ENCODE measurements at regions not wholly inside any gene's neighbourhood (a gene's known extent, or its start where the extent isn't known, plus 50 kb on each side); places are given as distances from the start of the nearest gene placed in this dataset.

DNA sequence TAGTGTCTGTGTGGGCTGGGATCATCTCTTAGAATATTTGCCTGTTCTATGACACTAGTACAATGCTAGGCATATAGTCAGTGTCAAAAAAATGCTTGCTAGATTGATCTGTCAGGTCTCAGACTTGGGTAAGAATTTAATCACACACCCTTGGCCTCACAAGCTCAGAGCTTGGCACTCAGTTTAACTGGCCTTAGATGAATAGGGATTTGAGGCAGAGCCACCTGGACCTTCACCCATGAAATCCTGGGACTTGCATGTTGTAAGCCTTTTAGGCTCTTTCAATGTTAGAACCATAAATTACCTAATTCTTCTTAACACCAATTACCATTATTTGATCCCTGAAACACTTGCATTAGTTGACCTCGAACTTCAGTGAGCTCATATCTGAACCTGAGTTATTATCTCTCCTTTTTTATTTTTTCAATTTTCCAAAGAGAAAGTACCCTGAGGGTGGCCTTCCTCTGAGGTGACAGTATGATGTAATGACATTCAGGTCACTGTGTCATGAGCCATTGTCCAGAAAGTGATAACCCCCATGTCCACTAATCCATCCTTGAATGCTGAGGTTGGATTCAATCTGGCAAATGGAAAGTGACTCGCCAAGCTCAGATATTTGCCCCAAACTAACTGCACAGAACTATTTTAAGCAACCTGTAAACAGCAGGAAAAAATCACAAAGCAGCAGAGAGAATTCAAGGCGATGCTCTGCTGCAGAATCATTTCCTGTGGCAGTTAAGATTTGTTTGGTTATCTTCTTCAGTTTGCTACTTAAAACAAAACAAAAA lies 615.2 kb upstream of the NR2F2 start:
- TF ChIP-seq, protein P1, sequence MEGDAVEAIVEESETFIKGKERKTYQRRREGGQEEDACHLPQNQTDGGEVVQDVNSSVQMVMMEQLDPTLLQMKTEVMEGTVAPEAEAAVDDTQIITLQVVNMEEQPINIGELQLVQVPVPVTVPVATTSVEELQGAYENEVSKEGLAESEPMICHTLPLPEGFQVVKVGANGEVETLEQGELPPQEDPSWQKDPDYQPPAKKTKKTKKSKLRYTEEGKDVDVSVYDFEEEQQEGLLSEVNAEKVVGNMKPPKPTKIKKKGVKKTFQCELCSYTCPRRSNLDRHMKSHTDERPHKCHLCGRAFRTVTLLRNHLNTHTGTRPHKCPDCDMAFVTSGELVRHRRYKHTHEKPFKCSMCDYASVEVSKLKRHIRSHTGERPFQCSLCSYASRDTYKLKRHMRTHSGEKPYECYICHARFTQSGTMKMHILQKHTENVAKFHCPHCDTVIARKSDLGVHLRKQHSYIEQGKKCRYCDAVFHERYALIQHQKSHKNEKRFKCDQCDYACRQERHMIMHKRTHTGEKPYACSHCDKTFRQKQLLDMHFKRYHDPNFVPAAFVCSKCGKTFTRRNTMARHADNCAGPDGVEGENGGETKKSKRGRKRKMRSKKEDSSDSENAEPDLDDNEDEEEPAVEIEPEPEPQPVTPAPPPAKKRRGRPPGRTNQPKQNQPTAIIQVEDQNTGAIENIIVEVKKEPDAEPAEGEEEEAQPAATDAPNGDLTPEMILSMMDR (IDR thresholded peaks at IDR 0.05; ENCODE audit: insufficient read depth, low read length) = no peak
- no peak for TF ChIP-seq SPI1 (IDR thresholded peaks at IDR 0.05; ENCODE audit: borderline replicate concordance, low read depth)
- TF ChIP-seq, protein P2, sequence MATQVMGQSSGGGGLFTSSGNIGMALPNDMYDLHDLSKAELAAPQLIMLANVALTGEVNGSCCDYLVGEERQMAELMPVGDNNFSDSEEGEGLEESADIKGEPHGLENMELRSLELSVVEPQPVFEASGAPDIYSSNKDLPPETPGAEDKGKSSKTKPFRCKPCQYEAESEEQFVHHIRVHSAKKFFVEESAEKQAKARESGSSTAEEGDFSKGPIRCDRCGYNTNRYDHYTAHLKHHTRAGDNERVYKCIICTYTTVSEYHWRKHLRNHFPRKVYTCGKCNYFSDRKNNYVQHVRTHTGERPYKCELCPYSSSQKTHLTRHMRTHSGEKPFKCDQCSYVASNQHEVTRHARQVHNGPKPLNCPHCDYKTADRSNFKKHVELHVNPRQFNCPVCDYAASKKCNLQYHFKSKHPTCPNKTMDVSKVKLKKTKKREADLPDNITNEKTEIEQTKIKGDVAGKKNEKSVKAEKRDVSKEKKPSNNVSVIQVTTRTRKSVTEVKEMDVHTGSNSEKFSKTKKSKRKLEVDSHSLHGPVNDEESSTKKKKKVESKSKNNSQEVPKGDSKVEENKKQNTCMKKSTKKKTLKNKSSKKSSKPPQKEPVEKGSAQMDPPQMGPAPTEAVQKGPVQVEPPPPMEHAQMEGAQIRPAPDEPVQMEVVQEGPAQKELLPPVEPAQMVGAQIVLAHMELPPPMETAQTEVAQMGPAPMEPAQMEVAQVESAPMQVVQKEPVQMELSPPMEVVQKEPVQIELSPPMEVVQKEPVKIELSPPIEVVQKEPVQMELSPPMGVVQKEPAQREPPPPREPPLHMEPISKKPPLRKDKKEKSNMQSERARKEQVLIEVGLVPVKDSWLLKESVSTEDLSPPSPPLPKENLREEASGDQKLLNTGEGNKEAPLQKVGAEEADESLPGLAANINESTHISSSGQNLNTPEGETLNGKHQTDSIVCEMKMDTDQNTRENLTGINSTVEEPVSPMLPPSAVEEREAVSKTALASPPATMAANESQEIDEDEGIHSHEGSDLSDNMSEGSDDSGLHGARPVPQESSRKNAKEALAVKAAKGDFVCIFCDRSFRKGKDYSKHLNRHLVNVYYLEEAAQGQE (IDR thresholded peaks at IDR 0.05; ENCODE audit: insufficient replicate concordance, low read depth) = no peak
